CD4-positive, CD25-positive, alpha-beta regulatory T cell (primary cell): ENCODE measurements at regions not wholly inside any gene's neighbourhood (a gene's known extent, or its start where the extent isn't known, plus 50 kb on each side); places are given as distances from the start of the nearest gene placed in this dataset.

Experiments
- ATAC-seq, 2 donors: fragments of 150-1000 bp; cut with Tn5 transposase; one replicate each; pipeline ENCODE4 v1.10.0; 2021; ENCODE audit warnings: low read depth in 2 of 2, moderate number of reproducible peaks in 2 of 2, moderate library complexity in 1 of 2
- DNase-seq, 3 donors: peaks; one replicate each; pipeline versions ENCODE4 v3.0.0 to v3.0.0-alpha.2; 2012 to 2022; ENCODE audit warnings: mixed read lengths in 1 of 3
- H3K27ac ChIP-seq: one replicate; pipeline ENCODE4 v1.7.0; 2013; ENCODE audit warnings: mild to moderate bottlenecking, low read length; ENCODE audit not compliant: insufficient read depth, poor library complexity, severe bottlenecking
- H3K27me3 ChIP-seq: one replicate; pipeline ENCODE4 v1.7.0; 2013; ENCODE audit warnings: low read length; ENCODE audit not compliant: control insufficient read depth, insufficient read depth
- H3K36me3 ChIP-seq: one replicate; pipeline ENCODE4 v1.7.0; 2013; ENCODE audit warnings: mild to moderate bottlenecking, low read length, moderate library complexity; ENCODE audit not compliant: control insufficient read depth, insufficient read depth
- H3K4me1 ChIP-seq: 2 replicates; pipeline ENCODE4 v1.7.0; 2013; ENCODE audit warnings: mild to moderate bottlenecking, low read length; ENCODE audit not compliant: insufficient read depth, control insufficient read depth, poor library complexity, severe bottlenecking
- H3K4me3 ChIP-seq: one replicate; pipeline ENCODE4 v1.7.0; 2013; ENCODE audit warnings: low read depth, mild to moderate bottlenecking, low read length, moderate library complexity
- H3K9me3 ChIP-seq, 2 experiments: 1 replicate in 1 of 2; 2 replicates in 1 of 2; pipeline ENCODE4 v1.7.0; 2013; ENCODE audit warnings: low read length in 2 of 2, mild to moderate bottlenecking in 1 of 2, moderate library complexity in 1 of 2; ENCODE audit not compliant: control insufficient read depth in 2 of 2
- H3K27ac Mint-ChIP-seq, 3 donors: one replicate each; pipeline ENCODE4 v1.8.0; 2020 to 2022; ENCODE audit warnings: mild to moderate bottlenecking in 3 of 3, mixed read lengths in 3 of 3, moderate library complexity in 2 of 3
- H3K27me3 Mint-ChIP-seq: one replicate; pipeline ENCODE4 v1.8.0; 2022; ENCODE audit warnings: mild to moderate bottlenecking, mixed read lengths
- H3K36me3 Mint-ChIP-seq: one replicate; pipeline ENCODE4 v1.8.0; 2020; ENCODE audit warnings: mixed read lengths
- H3K4me1 Mint-ChIP-seq, 4 donors: one replicate each; pipeline ENCODE4 v1.8.0; 2020 to 2022; ENCODE audit warnings: mixed read lengths in 4 of 4, mild to moderate bottlenecking in 1 of 4
- H3K4me3 Mint-ChIP-seq, 4 donors: one replicate each; pipeline ENCODE4 v1.8.0; 2020 to 2022; ENCODE audit warnings: mild to moderate bottlenecking in 4 of 4, mixed read lengths in 4 of 4, moderate library complexity in 3 of 4
- H3K9me3 Mint-ChIP-seq, 7 donors: one replicate each; pipeline ENCODE4 v1.8.0; 2020 to 2022; ENCODE audit warnings: mixed read lengths in 7 of 7, mild to moderate bottlenecking in 3 of 7, moderate library complexity in 2 of 7

- peaks cover 4% of the 10 kb centered on the region for H3K27me3 Mint-ChIP-seq
- no peak overlapping the region for H3K4me3 ChIP-seq
- H3K27ac ChIP-seq, result no peak overlapping the region
- peaks cover 25% of the 10 kb centered on the region for H3K4me1 ChIP-seq
- H3K4me1 Mint-ChIP-seq, result peaks cover 16 to 63% (median 44%) of the 10 kb centered on the region in 4 donors
- ATAC-seq (no peak), DNase-seq (no peak)
- H3K27ac Mint-ChIP-seq, result peak overlapping the region; percentile 57 to 74 (median 67)
- no peaks in the 10 kb centered on the region for H3K36me3 Mint-ChIP-seq
- H3K9me3 Mint-ChIP-seq, result no peaks in the 10 kb centered on the region
- H3K9me3 ChIP-seq, result no peaks in the 10 kb centered on the region
- H3K27me3 ChIP-seq, result no peaks in the 10 kb centered on the region
- no peak overlapping the region for H3K4me3 Mint-ChIP-seq
- H3K36me3 ChIP-seq, result no peaks in the 10 kb centered on the region
These were observed 113.1 kb upstream of the UMPS start for GRCh38 chr3:124617177-124617576.

- peak overlapping the region; percentile 69 for H3K27ac ChIP-seq
- Mint-ChIP-seq H3K27ac (peak overlapping the region; percentile 79 to 90 (median 81)), H3K27me3 (peaks cover under 1% of the 10 kb centered on the region), H3K9me3 (no peaks in the 10 kb centered on the region), H3K36me3 (no peaks in the 10 kb centered on the region), H3K4me1 (peaks cover 16 to 65% (median 49%) of the 10 kb centered on the region in 4 donors), H3K4me3 (peak overlapping the region; percentile 65 to 92 (median 80))
- H3K4me3 ChIP-seq, result peak overlapping the region; percentile 74
- peaks cover 25% of the 10 kb centered on the region for H3K4me1 ChIP-seq
- no peaks in the 10 kb centered on the region for H3K27me3 ChIP-seq
- ATAC-seq (peak; percentile 35 to 41), DNase-seq (peak in 2 of 3 donors; percentile 15 to 60)
- H3K36me3 ChIP-seq, result no peaks in the 10 kb centered on the region
- no peaks in the 10 kb centered on the region for H3K9me3 ChIP-seq
These were observed 110.2 kb upstream of the UMPS start for GRCh38 chr3:124619887-124620599.

- peaks cover 11 to 61% (median 45%) of the 10 kb centered on the region in 4 donors for H3K4me1 Mint-ChIP-seq
- DNase-seq (peak; percentile 3 to 79 (median 11)), ATAC-seq (peak; percentile 90 to 94)
- H3K36me3 ChIP-seq, result no peaks in the 10 kb centered on the region
- H3K9me3 Mint-ChIP-seq, result no peaks in the 10 kb centered on the region
- H3K4me3 ChIP-seq, result peak overlapping the region; percentile 74
- no peaks in the 10 kb centered on the region for H3K9me3 ChIP-seq
- H3K27ac ChIP-seq, result peak overlapping the region; percentile 69
- H3K27me3 ChIP-seq, result no peaks in the 10 kb centered on the region
- peaks cover 25% of the 10 kb centered on the region for H3K4me1 ChIP-seq
- H3K27ac Mint-ChIP-seq, result peak overlapping the region; percentile 72 to 90 (median 81)
- H3K27me3 Mint-ChIP-seq, result no peaks in the 10 kb centered on the region
- peak overlapping the region; percentile 65 to 92 (median 80) for H3K4me3 Mint-ChIP-seq
- no peaks in the 10 kb centered on the region for H3K36me3 Mint-ChIP-seq
These were observed 109.6 kb upstream of the UMPS start for GRCh38 chr3:124620600-124621063.

GRCh38 chr3:124621498-124621897 is 108.8 kb upstream of the UMPS start:
- DNase-seq (peak in 1 of 3 donors; percentile 8), ATAC-seq (no peak)
- Histone ChIP-seq H3K9me3 (no peaks in the 10 kb centered on the region), H3K4me1 (peaks cover 25% of the 10 kb centered on the region), H3K27me3 (no peaks in the 10 kb centered on the region), H3K36me3 (no peaks in the 10 kb centered on the region), H3K4me3 (peak overlapping the region; percentile 74), H3K27ac (no peak overlapping the region)
- Mint-ChIP-seq H3K27me3 (no peaks in the 10 kb centered on the region), H3K4me3 (peak overlapping the region in 1 of 4 donors; percentile 84), H3K4me1 (peaks cover 11 to 54% (median 41%) of the 10 kb centered on the region in 4 donors), H3K36me3 (no peaks in the 10 kb centered on the region), H3K9me3 (no peaks in the 10 kb centered on the region), H3K27ac (peak overlapping the region in 2 of 3 donors; percentile 4 to 81)

GRCh38 chr3:124625074-124625473 is 105.2 kb upstream of the UMPS start:
- DNase-seq (no peak), ATAC-seq (no peak)
- no peak overlapping the region for H3K27ac ChIP-seq
- H3K4me1 Mint-ChIP-seq, result peaks cover 12 to 39% (median 34%) of the 10 kb centered on the region in 4 donors
- H3K36me3 ChIP-seq, result no peaks in the 10 kb centered on the region
- H3K4me3 Mint-ChIP-seq, result no peak overlapping the region
- no peaks in the 10 kb centered on the region for H3K27me3 ChIP-seq
- no peaks in the 10 kb centered on the region for H3K27me3 Mint-ChIP-seq
- peaks cover 0 to 2% (median 0%) of the 10 kb centered on the region in 7 donors for H3K9me3 Mint-ChIP-seq
- H3K4me1 ChIP-seq, result peaks cover 16% of the 10 kb centered on the region
- H3K9me3 ChIP-seq, result no peaks in the 10 kb centered on the region
- H3K27ac Mint-ChIP-seq, result no peak overlapping the region
- no peak overlapping the region for H3K4me3 ChIP-seq
- H3K36me3 Mint-ChIP-seq, result no peaks in the 10 kb centered on the region

- Mint-ChIP-seq H3K36me3 (peaks cover 6% of the 10 kb centered on the region), H3K27me3 (no peaks in the 10 kb centered on the region), H3K4me3 (no peak overlapping the region), H3K9me3 (peaks cover 0 to 2% (median 0%) of the 10 kb centered on the region in 7 donors), H3K27ac (no peak overlapping the region), H3K4me1 (peaks cover 6 to 21% (median 19%) of the 10 kb centered on the region in 4 donors)
- Histone ChIP-seq H3K27me3 (no peaks in the 10 kb centered on the region), H3K4me1 (no peaks in the 10 kb centered on the region), H3K27ac (no peak overlapping the region), H3K4me3 (no peak overlapping the region), H3K36me3 (peaks cover 2% of the 10 kb centered on the region), H3K9me3 (no peaks in the 10 kb centered on the region)
- ATAC-seq (no peak), DNase-seq (no peak)
These were observed 102.7 kb upstream of the UMPS start for GRCh38 chr3:124627501-124627908.

- no peak for ATAC-seq
- H3K36me3 Mint-ChIP-seq, result peaks cover 13% of the 10 kb centered on the region
- Histone ChIP-seq H3K9me3 (no peaks in the 10 kb centered on the region), H3K4me1 (no peaks in the 10 kb centered on the region), H3K36me3 (peaks cover 9% of the 10 kb centered on the region), H3K27ac (no peak overlapping the region), H3K4me3 (no peak overlapping the region), H3K27me3 (no peaks in the 10 kb centered on the region)
- H3K27ac Mint-ChIP-seq, result no peak overlapping the region
- peaks cover 6 to 15% (median 10%) of the 10 kb centered on the region in 4 donors for H3K4me1 Mint-ChIP-seq
- H3K27me3 Mint-ChIP-seq, result no peaks in the 10 kb centered on the region
- no peak overlapping the region for H3K4me3 Mint-ChIP-seq
- DNase-seq, result no peak
- peaks cover 0 to 2% (median 0%) of the 10 kb centered on the region in 7 donors for H3K9me3 Mint-ChIP-seq
These were observed 101.4 kb upstream of the UMPS start for GRCh38 chr3:124628863-124629262.
